CD14-positive monocyte (primary cell): ENCODE measurements at regions not wholly inside any gene's neighbourhood (a gene's known extent, or its start where the extent isn't known, plus 50 kb on each side); places are given as distances from the start of the nearest gene placed in this dataset.

Experiments used
- DNase-seq, 3 donors: peaks; one replicate each; pipeline ENCODE4 v3.0.0-alpha.2; 2011 to 2022
- H2AFZ ChIP-seq: 2 replicates; pipeline ENCODE4 v1.6.0; 2012; ENCODE audit warnings: mild to moderate bottlenecking, low read depth, low read length, inconsistent platforms; ENCODE audit not compliant: insufficient read depth, poor library complexity, severe bottlenecking
- H3K27ac ChIP-seq, 2 donors: 1 replicate in 1 of 2; 2 replicates in 1 of 2; pipeline ENCODE4 v1.5.1; 2012 to 2013; ENCODE audit warnings: low read length in 2 of 2, control low read depth in 1 of 2, inconsistent platforms in 1 of 2, low read depth in 1 of 2, mild to moderate bottlenecking in 1 of 2
- H3K27me3 ChIP-seq, 2 donors: one replicate each; pipeline versions ENCODE4 v1.6.0 to v1.6.1; 2011 to 2013; ENCODE audit warnings: low read length in 2 of 2; ENCODE audit not compliant: control insufficient read depth in 2 of 2, insufficient read depth in 2 of 2
- H3K36me3 ChIP-seq, 2 donors: replicated peaks in 1 of 2; 1 replicate in 1 of 2; 2 replicates in 1 of 2; pipeline versions ENCODE4 v1.5.1 to v1.6.1; 2012 to 2013; ENCODE audit warnings: low read length in 2 of 2, control low read depth in 1 of 2, inconsistent platforms in 1 of 2, mild to moderate bottlenecking in 1 of 2; ENCODE audit not compliant: insufficient read depth in 2 of 2, control insufficient read depth in 1 of 2
- H3K4me1 ChIP-seq, 2 donors: 1 replicate in 1 of 2; 2 replicates in 1 of 2; pipeline versions ENCODE4 v1.5.1 to v1.6.1; 2012 to 2013; ENCODE audit warnings: low read length in 2 of 2, control low read depth in 1 of 2, inconsistent platforms in 1 of 2, mild to moderate bottlenecking in 1 of 2, moderate library complexity in 1 of 2; ENCODE audit not compliant: insufficient read depth in 2 of 2, control insufficient read depth in 1 of 2
- H3K4me2 ChIP-seq: replicated peaks from 2 replicates; pipeline ENCODE3; 2012; ENCODE audit warnings: low read length, moderate library complexity, mild to moderate bottlenecking; ENCODE audit not compliant: poor library complexity, severe bottlenecking; ENCODE audit errors: extremely low read depth
- H3K4me3 ChIP-seq, 3 experiments: fragments of 200-600 bp in 1 of 3; sonication (generic) in 1 of 3; replicated peaks in 1 of 3; 1 replicate in 2 of 3; 2 replicates in 1 of 3; pipeline ENCODE4 v1.5.1; 2011 to 2013; ENCODE audit warnings: low read length in 3 of 3, mild to moderate bottlenecking in 3 of 3, control low read depth in 2 of 3, low read depth in 2 of 3, inconsistent platforms in 1 of 3, moderate library complexity in 1 of 3
- H3K79me2 ChIP-seq: 2 replicates; pipeline ENCODE4 v1.6.0; 2012; ENCODE audit warnings: mild to moderate bottlenecking, control low read depth, inconsistent platforms, low read length, moderate library complexity; ENCODE audit not compliant: insufficient read depth
- H3K9ac ChIP-seq: 2 replicates; pipeline ENCODE4 v1.6.0; 2017; ENCODE audit warnings: low read length, mild to moderate bottlenecking; ENCODE audit not compliant: insufficient read depth, poor library complexity, severe bottlenecking
- H3K9me3 ChIP-seq, 2 donors: replicated peaks in 1 of 2; 1 replicate in 1 of 2; 2 replicates in 1 of 2; pipeline versions ENCODE4 v1.5.1 to v1.6.1; 2012 to 2013; ENCODE audit warnings: low read length in 2 of 2, control low read depth in 1 of 2; ENCODE audit not compliant: control insufficient read depth in 1 of 2, insufficient read depth in 1 of 2
- H4K20me1 ChIP-seq: 2 replicates; pipeline ENCODE4 v1.6.0; 2012; ENCODE audit warnings: mild to moderate bottlenecking, low read length, control low read depth, moderate library complexity; ENCODE audit not compliant: insufficient read depth
- H3K27ac Mint-ChIP-seq, 7 donors: one replicate each; pipeline ENCODE4 v1.8.0; 2020; ENCODE audit warnings: mild to moderate bottlenecking in 7 of 7, mixed read lengths in 7 of 7, moderate library complexity in 6 of 7, inconsistent platforms in 2 of 7
- H3K27me3 Mint-ChIP-seq, 3 donors: one replicate each; pipeline ENCODE4 v1.8.0; 2021 to 2022; ENCODE audit warnings: low read depth in 3 of 3, mild to moderate bottlenecking in 3 of 3, mixed read lengths in 3 of 3, moderate library complexity in 3 of 3, inconsistent platforms in 1 of 3
- H3K36me3 Mint-ChIP-seq, 2 donors: one replicate each; pipeline ENCODE4 v1.8.0; 2020; ENCODE audit warnings: mixed read lengths in 2 of 2, inconsistent platforms in 1 of 2, mild to moderate bottlenecking in 1 of 2
- H3K4me1 Mint-ChIP-seq: one replicate; pipeline ENCODE4 v1.8.0; 2020; ENCODE audit warnings: mild to moderate bottlenecking, mixed read lengths
- H3K4me3 Mint-ChIP-seq, 2 donors: one replicate each; pipeline ENCODE4 v1.8.0; 2020; ENCODE audit warnings: mild to moderate bottlenecking in 2 of 2, mixed read lengths in 2 of 2, moderate library complexity in 1 of 2
- H3K9me3 Mint-ChIP-seq, 7 donors: one replicate each; pipeline ENCODE4 v1.8.0; 2020 to 2022; ENCODE audit warnings: mixed read lengths in 7 of 7, mild to moderate bottlenecking in 6 of 7, moderate library complexity in 6 of 7, inconsistent platforms in 2 of 7
- WGBS: methylation state at CpG from one replicate; pipeline ENCODE4 v1.1.5; 2013; ENCODE audit warnings: missing lambda C conversion rate; ENCODE audit not compliant: insufficient coverage; 5-methylcytosine and 5-hydroxymethylcytosine counted together
- intact Hi-C, 2 donors: fragments of 100-400 bp; cut with micrococcal nuclease; formaldehyde crosslinking; loops; one replicate each; pipeline versions ENCODE4 v1.15.0 to v1.15.1; 2023
- TF ChIP-seq, protein P1 (sequence below): fragments of 200-600 bp; IDR thresholded peaks from one replicate; pipeline ENCODE4 v1.8.0; 2022; ENCODE audit warnings: antibody characterized with exemption, mild to moderate bottlenecking

DNA sequence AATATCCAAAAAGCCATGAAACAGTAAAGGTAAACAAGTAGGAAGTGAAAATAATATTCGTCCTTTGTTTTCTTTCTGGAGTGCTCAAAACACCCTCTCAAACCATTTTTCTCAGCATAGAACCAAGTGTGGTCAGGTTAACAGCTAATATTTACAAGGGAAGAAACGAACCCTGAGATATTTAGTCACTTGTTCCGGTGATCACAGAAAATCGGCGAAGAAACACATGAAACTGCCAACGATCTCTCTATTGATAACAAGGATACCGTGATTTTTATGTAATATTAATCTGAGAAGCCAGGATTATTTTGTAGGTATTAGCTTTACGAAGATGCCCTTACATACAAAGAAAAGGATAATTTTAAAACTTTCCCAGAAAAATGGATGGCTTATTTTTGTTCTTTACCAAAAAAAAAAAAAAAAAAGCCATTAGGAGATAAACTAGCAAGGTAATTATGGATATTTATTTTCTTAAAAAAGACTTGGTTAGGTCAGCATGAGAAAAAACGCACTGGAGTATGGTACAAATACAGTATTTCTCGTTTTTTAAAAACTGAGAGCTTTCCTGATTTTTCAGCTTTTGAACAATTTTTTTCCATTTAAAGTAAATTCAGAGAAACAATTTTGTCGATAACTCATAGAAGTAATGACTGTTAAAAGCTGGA lies 107.3 kb upstream of the HNRNPU start:
- Mint-ChIP-seq H3K4me1 (peaks cover 16% of the 10 kb centered on the region), H3K4me3 (peak overlapping the region; percentile 86 to 93), H3K36me3 (no peaks in the 10 kb centered on the region), H3K27ac (peak overlapping the region; percentile 98 to 100 (median 99)), H3K9me3 (peaks cover 0 to 3% (median 0%) of the 10 kb centered on the region in 7 donors), H3K27me3 (peaks cover 0 to 1% (median 0%) of the 10 kb centered on the region in 3 donors)
- no peaks in the 10 kb centered on the region for H3K27me3 ChIP-seq
- H3K36me3 ChIP-seq = no peaks in the 10 kb centered on the region
- no peaks in the 10 kb centered on the region for H3K9me3 ChIP-seq
- TF ChIP-seq, protein P1, sequence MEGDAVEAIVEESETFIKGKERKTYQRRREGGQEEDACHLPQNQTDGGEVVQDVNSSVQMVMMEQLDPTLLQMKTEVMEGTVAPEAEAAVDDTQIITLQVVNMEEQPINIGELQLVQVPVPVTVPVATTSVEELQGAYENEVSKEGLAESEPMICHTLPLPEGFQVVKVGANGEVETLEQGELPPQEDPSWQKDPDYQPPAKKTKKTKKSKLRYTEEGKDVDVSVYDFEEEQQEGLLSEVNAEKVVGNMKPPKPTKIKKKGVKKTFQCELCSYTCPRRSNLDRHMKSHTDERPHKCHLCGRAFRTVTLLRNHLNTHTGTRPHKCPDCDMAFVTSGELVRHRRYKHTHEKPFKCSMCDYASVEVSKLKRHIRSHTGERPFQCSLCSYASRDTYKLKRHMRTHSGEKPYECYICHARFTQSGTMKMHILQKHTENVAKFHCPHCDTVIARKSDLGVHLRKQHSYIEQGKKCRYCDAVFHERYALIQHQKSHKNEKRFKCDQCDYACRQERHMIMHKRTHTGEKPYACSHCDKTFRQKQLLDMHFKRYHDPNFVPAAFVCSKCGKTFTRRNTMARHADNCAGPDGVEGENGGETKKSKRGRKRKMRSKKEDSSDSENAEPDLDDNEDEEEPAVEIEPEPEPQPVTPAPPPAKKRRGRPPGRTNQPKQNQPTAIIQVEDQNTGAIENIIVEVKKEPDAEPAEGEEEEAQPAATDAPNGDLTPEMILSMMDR = no peak
- H3K79me2 ChIP-seq = peaks cover 17% of the 10 kb centered on the region
- H3K4me1 ChIP-seq = peaks cover 6 to 20% of the 10 kb centered on the region in 2 donors
- peak overlapping the region; percentile 99 to 100 for H3K27ac ChIP-seq
- peak overlapping the region; percentile 100 for H3K9ac ChIP-seq
- WGBS = no CpG with 5 or more reads among the region's 11 CpGs
- H4K20me1 ChIP-seq = no peaks in the 10 kb centered on the region
- peak overlapping the region; percentile 56 to 86 (median 85) for H3K4me3 ChIP-seq
- peak overlapping the region; percentile 78 for H2AFZ ChIP-seq
- intact Hi-C loops = loop anchor here (2.0 to 10.0 kb wide), 5 partner anchors 63 to 137 kb away; partner anchors contain the start of genes COX20 (in 2 of the 2) and HNRNPU (in 1 of the 2)
- peak overlapping the region; percentile 82 for H3K4me2 ChIP-seq
- DNase-seq = peak in 2 of 3 donors; percentile 30 to 40

DNA sequence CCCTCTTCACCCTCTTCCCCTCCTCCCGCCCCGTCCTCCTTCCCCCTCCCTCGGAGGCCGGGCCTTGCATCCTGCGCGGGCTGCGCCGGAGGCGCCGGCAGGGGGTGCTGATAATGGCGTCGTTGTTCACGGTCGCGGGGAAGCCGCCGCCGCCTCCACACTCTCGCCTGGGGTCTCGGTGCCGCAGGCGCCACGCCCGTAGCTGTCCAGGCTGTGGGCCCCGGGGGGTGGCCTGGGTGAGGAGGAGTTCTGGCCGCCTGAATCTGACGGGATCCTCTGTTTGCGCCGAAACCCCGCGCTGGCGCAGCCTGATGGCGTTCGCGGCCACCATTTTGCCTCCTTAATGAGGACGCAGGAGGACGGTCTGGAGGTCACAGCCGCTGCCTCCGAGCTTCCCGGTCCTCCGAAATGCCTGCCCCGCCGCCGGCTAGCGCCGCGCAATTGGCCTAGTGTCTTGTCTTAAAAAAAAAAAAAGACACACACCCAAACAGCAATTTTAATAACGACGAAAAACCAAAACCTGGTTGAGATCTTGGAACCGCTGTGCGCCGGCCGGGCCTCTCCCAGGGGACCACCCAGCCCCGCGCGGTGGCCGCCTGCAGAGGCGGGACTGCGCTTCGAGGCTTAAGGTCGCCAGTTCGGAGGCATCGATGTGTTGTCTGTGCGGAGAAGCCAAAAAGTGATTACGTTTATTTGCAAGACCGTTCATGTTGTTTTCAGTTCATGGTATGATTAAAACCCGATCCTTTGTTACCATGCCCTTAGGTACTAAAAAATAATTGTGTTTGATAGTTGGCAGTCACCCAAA lies 106.6 kb upstream of the HNRNPU start:
- H3K4me1 ChIP-seq = peaks cover 8 to 20% of the 10 kb centered on the region in 2 donors
- H3K4me3 ChIP-seq = peak overlapping the region; percentile 56 to 86 (median 85)
- no peaks in the 10 kb centered on the region for H3K36me3 ChIP-seq
- H3K9me3 Mint-ChIP-seq = peaks cover 0 to 3% (median 0%) of the 10 kb centered on the region in 7 donors
- peaks cover 16% of the 10 kb centered on the region for H3K4me1 Mint-ChIP-seq
- H2AFZ ChIP-seq = peak overlapping the region; percentile 78
- WGBS = under 1% methylated on average over 56 of the region's 67 CpGs
- TF ChIP-seq, protein P1 = peak; percentile 49
- peak overlapping the region; percentile 99 to 100 for H3K27ac ChIP-seq
- H3K9me3 ChIP-seq = no peaks in the 10 kb centered on the region
- H3K36me3 Mint-ChIP-seq = no peaks in the 10 kb centered on the region
- H3K27me3 Mint-ChIP-seq = peaks cover 0 to 1% (median 0%) of the 10 kb centered on the region in 3 donors
- peak overlapping the region; percentile 86 to 93 for H3K4me3 Mint-ChIP-seq
- intact Hi-C loops = loop anchor here (2.0 to 10.0 kb wide), 5 partner anchors 64 to 136 kb away; partner anchors contain the start of genes COX20 (in 2 of the 2) and HNRNPU (in 1 of the 2)
- H3K9ac ChIP-seq = peak overlapping the region; percentile 100
- H4K20me1 ChIP-seq = no peaks in the 10 kb centered on the region
- H3K27ac Mint-ChIP-seq = peak overlapping the region; percentile 98 to 100 (median 99)
- H3K4me2 ChIP-seq = peak overlapping the region; percentile 82
- H3K27me3 ChIP-seq = no peaks in the 10 kb centered on the region
- H3K79me2 ChIP-seq = peaks cover 17% of the 10 kb centered on the region
- peak; percentile 83 to 96 (median 90) for DNase-seq
